Myocyte (in vitro differentiated cells): ENCODE measurements at regions not wholly inside any gene's neighbourhood (a gene's known extent, or its start where the extent isn't known, plus 50 kb on each side); places are given as distances from the start of the nearest gene placed in this dataset.
A peak's percentile ranks its signal among the peaks of the same experiment; 100 is the strongest.

Source experiments
- DNase-seq: peaks from one replicate; pipeline ENCODE4 v3.0.0-alpha.2; 2012; ENCODE audit warnings: low read depth
- microRNA-seq: library from miRNA; unstranded; fragments of <30 nt; microRNA quantifications from one replicate; pipeline ENCODE4, GENCODE V29; 2016

DNA sequence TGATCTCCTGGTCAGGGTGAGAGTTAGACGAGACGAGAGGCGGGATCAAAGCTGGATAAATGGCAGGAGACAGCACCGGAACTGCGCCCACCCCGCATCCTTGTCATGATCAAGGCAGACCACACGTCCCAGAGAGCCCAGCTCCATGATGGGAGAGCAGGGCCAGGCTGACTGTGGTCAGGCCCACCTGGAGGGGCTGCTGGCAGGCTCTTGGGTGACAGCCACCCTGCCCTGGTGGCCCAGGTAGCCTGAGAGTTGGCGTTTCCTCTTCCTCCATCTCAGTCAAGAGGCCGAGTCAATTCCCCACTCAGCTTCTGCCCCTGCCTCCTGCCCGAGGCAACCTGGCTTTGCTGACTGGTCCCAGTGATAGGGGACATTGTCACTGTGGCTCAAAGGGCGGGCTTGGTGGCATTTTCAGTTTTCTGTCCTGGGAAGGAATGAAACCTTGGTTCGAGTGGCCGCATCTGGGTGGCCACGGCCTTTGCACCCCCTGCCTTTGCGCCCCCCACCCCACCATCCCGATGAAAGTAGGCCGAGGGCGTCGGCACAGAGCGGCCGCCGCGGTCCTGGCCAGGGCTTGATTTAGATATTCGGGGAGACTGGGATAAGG lies 60.8 kb upstream of the PPARA start:
- DNase-seq: peak; percentile 41

- peak; percentile 65 for DNase-seq
These were observed 60.2 kb upstream of the PPARA start for GRCh38 chr22:46090036-46090591.

GRCh38 chr22:46090631-46091201 lies 59.6 kb upstream of the PPARA start:
- DNase-seq: peak; percentile 68

- peak; percentile 26 for DNase-seq
These were observed 58.9 kb upstream of the PPARA start for GRCh38 chr22:46091277-46091977.

DNA sequence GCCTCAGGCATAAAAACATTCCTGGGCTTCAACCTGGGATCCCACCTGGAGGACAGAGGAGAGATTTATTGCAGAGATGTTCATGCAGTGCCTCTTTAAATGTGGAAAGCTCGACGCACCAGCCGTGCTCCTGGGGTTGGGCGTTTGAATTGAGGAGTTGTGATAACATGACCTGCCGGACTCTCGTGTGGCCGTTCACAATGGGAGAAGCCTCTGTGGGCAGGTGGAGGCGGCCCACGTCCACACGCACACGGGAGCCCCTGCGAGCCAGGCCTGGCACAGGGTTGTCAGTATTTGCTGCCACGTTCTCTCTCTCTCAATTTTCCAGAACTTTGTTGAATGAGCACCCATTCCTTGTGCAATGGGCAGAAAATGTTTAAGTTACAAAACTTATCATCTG lies 58.3 kb upstream of the PPARA start:
- DNase-seq: no peak

- DNase-seq: peak; percentile 42
These were observed 57.5 kb upstream of the PPARA start for GRCh38 chr22:46092670-46093410.

GRCh38 chr22:46093796-46094195 lies 56.5 kb upstream of the PPARA start:
- DNase-seq: no peak

DNA sequence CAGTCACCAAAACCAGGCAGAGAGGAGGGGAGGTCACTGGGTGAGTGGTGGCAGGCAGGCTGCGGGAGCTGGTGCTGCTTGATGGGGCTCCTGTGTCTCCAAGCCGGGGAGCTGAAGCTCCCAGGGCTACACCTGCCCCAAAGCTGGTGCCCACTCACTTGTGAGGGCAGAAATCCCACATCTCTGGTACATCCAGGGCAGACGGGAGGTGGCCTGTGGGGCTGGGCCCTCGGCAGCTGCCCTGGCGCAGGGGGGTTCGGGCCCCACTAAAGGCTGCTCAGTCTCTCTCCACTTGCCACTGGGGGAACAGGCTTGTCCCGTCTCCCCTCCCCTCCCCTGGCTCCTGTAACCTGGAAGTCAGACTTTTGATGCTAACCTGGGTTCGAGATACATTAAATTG lies 55.6 kb upstream of the PPARA start:
- no peak for DNase-seq

- DNase-seq: no peak
These were observed 54.3 kb upstream of the PPARA start for GRCh38 chr22:46096051-46096450.

DNA sequence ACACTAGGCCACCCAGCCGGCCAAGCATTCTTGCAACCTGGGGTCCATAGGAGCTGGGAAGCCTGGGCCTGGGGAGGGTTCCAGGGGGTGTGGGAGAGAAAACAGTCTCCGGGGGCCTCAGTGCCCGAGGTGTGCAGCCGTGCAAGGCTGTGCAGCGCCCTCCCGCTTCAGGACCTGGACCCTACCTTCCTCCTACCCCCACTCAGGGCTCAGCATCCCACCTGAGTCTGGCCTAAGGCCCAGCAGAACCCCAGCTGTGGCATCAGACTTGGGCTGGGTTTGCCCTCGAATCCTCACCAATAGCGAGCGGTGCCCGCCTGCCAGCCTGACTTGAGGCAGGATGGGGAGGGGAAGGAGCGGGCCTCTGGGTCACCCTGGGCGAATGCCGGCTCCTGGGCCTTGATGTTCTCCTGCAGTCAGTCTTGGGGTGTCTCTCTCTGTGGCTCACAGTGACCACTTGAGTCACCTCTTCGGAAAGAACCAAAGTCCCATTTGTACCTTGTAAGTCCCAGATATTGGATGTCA lies 53.6 kb upstream of the PPARA start:
- DNase-seq: no peak

GRCh38 chr22:46097268-46097900 lies 52.9 kb upstream of the PPARA start:
- DNase-seq: no peak

GRCh38 chr22:46098525-46099475 lies 51.5 kb upstream of the PPARA start:
- peak; percentile 34 for DNase-seq

- DNase-seq: peak; percentile 79
These were observed 50.6 kb upstream of the PPARA start for GRCh38 chr22:46099740-46100139.

DNA sequence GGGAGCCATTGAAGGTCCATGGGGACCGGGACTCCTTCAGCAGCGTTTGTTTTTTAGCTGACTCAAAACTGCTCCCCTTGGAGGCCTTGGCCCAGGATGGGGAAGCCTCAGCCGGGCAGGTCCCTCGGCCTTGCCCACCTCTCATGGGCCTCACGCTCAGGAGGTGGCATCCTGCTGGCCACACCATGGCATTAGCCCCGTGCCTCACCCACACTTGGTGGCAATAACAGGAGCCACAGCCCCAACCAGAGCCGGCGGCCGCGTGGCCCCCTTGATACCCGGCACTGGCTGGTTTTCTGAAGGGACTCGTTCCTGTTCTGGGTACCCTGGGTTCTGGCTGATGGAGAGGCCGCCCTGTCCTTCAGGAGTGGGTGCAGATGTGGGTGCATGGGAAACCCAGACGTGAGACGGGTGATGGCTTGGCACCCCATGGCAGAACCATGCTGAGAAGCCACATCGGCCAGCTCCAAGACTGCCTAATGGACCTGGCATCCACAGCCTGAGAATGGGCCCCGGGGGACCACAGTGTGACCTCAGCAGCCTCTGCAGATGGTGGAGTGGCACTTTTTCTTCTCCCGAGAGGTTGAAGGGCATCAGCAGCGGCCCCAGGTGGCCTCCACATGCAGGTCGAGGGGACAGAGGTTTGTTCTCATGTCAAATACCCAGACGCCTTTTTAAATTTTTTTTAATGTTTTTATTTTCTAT lies 49.8 kb upstream of the PPARA start:
- DNase-seq: no peak

Small RNA genes lying in the stretch of these regions (microRNA-seq; reads per million reads assigned to microRNA genes)
- gene MIR3619: 8.6 reads per million, percentile 29 among the genes with 10 or more reads in this experiment
